HG03060 (cell line): ENCODE measurements at regions not wholly inside any gene's neighbourhood (a gene's known extent, or its start where the extent isn't known, plus 50 kb on each side); places are given as distances from the start of the nearest gene placed in this dataset.

Experiments used
- ATAC-seq: cut with Tn5 transposase; IDR thresholded peaks from one replicate; pipeline ENCODE4 v1.9.1; 2021; ENCODE audit warnings: low read depth, moderate number of reproducible peaks; ENCODE audit not compliant: unreplicated experiment

GRCh38 chr3:162489853-162490252 lies 993.2 kb downstream of the OTOL1 start:
- no peak for ATAC-seq

GRCh38 chr3:162491952-162492351 lies 995.3 kb downstream of the OTOL1 start:
- ATAC-seq: no peak

GRCh38 chr3:162492446-162493081 lies 996.0 kb downstream of the OTOL1 start:
- ATAC-seq: no peak

- ATAC-seq: no peak
Observed at GRCh38 chr3:162498626-162499025, 1002.0 kb downstream of the OTOL1 start.

GRCh38 chr3:162507397-162507796 lies 1010.8 kb downstream of the OTOL1 start:
- ATAC-seq: no peak

- no peak for ATAC-seq
Observed at GRCh38 chr3:162512488-162512887, 1015.9 kb downstream of the OTOL1 start.

GRCh38 chr3:162517110-162517509 lies 1020.5 kb downstream of the OTOL1 start:
- no peak for ATAC-seq

GRCh38 chr3:162521669-162522068 lies 1025.1 kb downstream of the OTOL1 start:
- no peak for ATAC-seq

GRCh38 chr3:162525066-162525742 lies 1028.6 kb downstream of the OTOL1 start:
- no peak for ATAC-seq

- no peak for ATAC-seq
Observed at GRCh38 chr3:162525771-162526170, 1029.2 kb downstream of the OTOL1 start.

GRCh38 chr3:162534431-162534830 lies 1037.8 kb downstream of the OTOL1 start:
- no peak for ATAC-seq

GRCh38 chr3:162538491-162538890 lies 1041.9 kb downstream of the OTOL1 start:
- no peak for ATAC-seq

- ATAC-seq: no peak
Observed at GRCh38 chr3:162538906-162539305, 1042.3 kb downstream of the OTOL1 start.

- ATAC-seq: no peak
Observed at GRCh38 chr3:162540421-162540820, 1043.8 kb downstream of the OTOL1 start.

- ATAC-seq: no peak
Observed at GRCh38 chr3:162541923-162542322, 1045.3 kb downstream of the OTOL1 start.

GRCh38 chr3:162544246-162544645 lies 1047.6 kb downstream of the OTOL1 start:
- ATAC-seq: no peak

- no peak for ATAC-seq
Observed at GRCh38 chr3:162546910-162547309, 1050.3 kb downstream of the OTOL1 start.

- no peak for ATAC-seq
Observed at GRCh38 chr3:162547321-162547720, 1050.7 kb downstream of the OTOL1 start.

- ATAC-seq: no peak
Observed at GRCh38 chr3:162555761-162556160, 1059.2 kb downstream of the OTOL1 start.

- ATAC-seq: no peak
Observed at GRCh38 chr3:162558016-162558415, 1061.4 kb downstream of the OTOL1 start.

GRCh38 chr3:162568706-162569105 lies 1072.1 kb downstream of the OTOL1 start:
- no peak for ATAC-seq

- ATAC-seq: no peak
Observed at GRCh38 chr3:162569314-162569713, 1072.7 kb downstream of the OTOL1 start.
